HEK293 (cell line): ENCODE measurements at regions not wholly inside any gene's neighbourhood (a gene's known extent, or its start where the extent isn't known, plus 50 kb on each side); places are given as distances from the start of the nearest gene placed in this dataset.

Experiments
- CTCF ChIA-PET: fragments of 350-600 bp; formaldehyde crosslinking; extraction: SDS; loops from one replicate; lab custom pipeline; 2021; ENCODE audit warnings: antibody characterized with exemption; lab: Yijun Ruan, JAX
- POLR2A ChIA-PET: fragments of 300-600 bp; formaldehyde crosslinking; extraction: SDS; loops from one replicate; lab custom pipeline; 2020; ENCODE audit warnings: antibody characterized with exemption, inconsistent platforms; lab: Yijun Ruan, JAX
- H3K27ac ChIP-seq: fragments of 200-500 bp; sonication (Bioruptor generic); 2 replicates; pipeline ENCODE4 v1.5.1; 2014; ENCODE audit warnings: low read depth, low read length, control low read depth, inconsistent platforms; ENCODE audit errors: extremely low read depth
- H3K36me3 ChIP-seq, 2 experiments: fragments of 200-500 bp in 1 of 2; sonication (Bioruptor generic) in 1 of 2; 1 replicate in 1 of 2; 2 replicates in 1 of 2; pipeline ENCODE4 v1.5.1; 2014 to 2017; ENCODE audit warnings: inconsistent platforms in 2 of 2, low read length in 2 of 2; ENCODE audit not compliant: control insufficient read depth in 2 of 2, insufficient read depth in 1 of 2
- H3K4me1 ChIP-seq: fragments of 200-500 bp; sonication (Bioruptor generic); 2 replicates; pipeline ENCODE4 v1.5.1; 2014; ENCODE audit warnings: mild to moderate bottlenecking, low read length, inconsistent platforms; ENCODE audit not compliant: control insufficient read depth, insufficient read depth
- H3K4me3 ChIP-seq: 2 replicates; pipeline ENCODE4 v1.5.1; 2011; ENCODE audit warnings: low read depth, mild to moderate bottlenecking, control low read depth, low read length, moderate library complexity
- H3K9me3 ChIP-seq: fragments of 200-500 bp; sonication (Bioruptor generic); 2 replicates; pipeline ENCODE4 v1.5.1; 2014; ENCODE audit warnings: low read depth, low read length, inconsistent platforms; ENCODE audit not compliant: control insufficient read depth, insufficient read depth
- EGR2 ChIP-seq: fragments of 450-650 bp; formaldehyde crosslinking; IDR thresholded peaks from 2 replicates; pipeline ENCODE4 v1.5.1; 2016; ENCODE audit warnings: low read depth, missing biosample characterization, missing genetic modification characterization
- KLF9 ChIP-seq: fragments of 450-650 bp; formaldehyde crosslinking; IDR thresholded peaks from 2 replicates; pipeline ENCODE4 v1.5.1; 2016; ENCODE audit warnings: missing biosample characterization, missing genetic modification characterization, low read depth
- SCRT1 ChIP-seq: fragments of 450-650 bp; formaldehyde crosslinking; IDR thresholded peaks from 2 replicates; pipeline ENCODE4 v1.5.1; 2016; ENCODE audit warnings: missing biosample characterization, missing genetic modification characterization, borderline replicate concordance
- SP7 ChIP-seq: fragments of 450-650 bp; formaldehyde crosslinking; IDR thresholded peaks from 2 replicates; pipeline ENCODE4 v1.5.1; 2016; ENCODE audit warnings: missing biosample characterization, missing genetic modification characterization
- ZFHX2 ChIP-seq: fragments of 450-650 bp; formaldehyde crosslinking; conservative IDR thresholded peaks from 2 replicates; pipeline ENCODE4 v1.5.1; 2016; ENCODE audit warnings: missing biosample characterization, missing genetic modification characterization
- ZNF211 ChIP-seq: fragments of 450-650 bp; formaldehyde crosslinking; IDR thresholded peaks from 2 replicates; pipeline ENCODE4 v1.5.1; 2016; ENCODE audit warnings: low read depth, missing biosample characterization, missing genetic modification characterization
- ZNF248 ChIP-seq: fragments of 450-650 bp; formaldehyde crosslinking; IDR thresholded peaks from 2 replicates; pipeline ENCODE4 v1.5.1; 2017; ENCODE audit warnings: missing biosample characterization, missing genetic modification characterization
- ZNF398 ChIP-seq: fragments of 450-650 bp; formaldehyde crosslinking; IDR thresholded peaks from 2 replicates; pipeline ENCODE4 v1.5.1; 2017; ENCODE audit warnings: missing biosample characterization, missing genetic modification characterization
- ZNF426 ChIP-seq: fragments of 450-650 bp; formaldehyde crosslinking; IDR thresholded peaks from 2 replicates; pipeline ENCODE4 v1.5.1; 2017; ENCODE audit warnings: missing biosample characterization, missing genetic modification characterization, mild to moderate bottlenecking, inconsistent platforms, moderate library complexity
- ZNF530 ChIP-seq: fragments of 450-650 bp; formaldehyde crosslinking; IDR thresholded peaks from 2 replicates; pipeline ENCODE4 v1.5.1; 2016; ENCODE audit warnings: low read depth, missing biosample characterization, missing genetic modification characterization
- ZNF654 ChIP-seq: fragments of 450-650 bp; formaldehyde crosslinking; IDR thresholded peaks from 2 replicates; pipeline ENCODE4 v1.5.1; 2016; ENCODE audit warnings: low read depth, missing biosample characterization, missing genetic modification characterization
- ZNF664 ChIP-seq: fragments of 450-650 bp; formaldehyde crosslinking; IDR thresholded peaks from 2 replicates; pipeline ENCODE4 v1.5.1; 2016; ENCODE audit warnings: missing biosample characterization, missing genetic modification characterization
- ZNF704 ChIP-seq: fragments of 450-650 bp; formaldehyde crosslinking; IDR thresholded peaks from 2 replicates; pipeline ENCODE4 v1.5.1; 2016; ENCODE audit warnings: missing biosample characterization, missing genetic modification characterization
- TF ChIP-seq, protein P1 (sequence below): fragments of 450-650 bp; formaldehyde crosslinking; IDR thresholded peaks from 2 replicates; pipeline ENCODE4 v1.5.1; 2016; ENCODE audit warnings: missing biosample characterization, missing genetic modification characterization, borderline replicate concordance

DNA sequence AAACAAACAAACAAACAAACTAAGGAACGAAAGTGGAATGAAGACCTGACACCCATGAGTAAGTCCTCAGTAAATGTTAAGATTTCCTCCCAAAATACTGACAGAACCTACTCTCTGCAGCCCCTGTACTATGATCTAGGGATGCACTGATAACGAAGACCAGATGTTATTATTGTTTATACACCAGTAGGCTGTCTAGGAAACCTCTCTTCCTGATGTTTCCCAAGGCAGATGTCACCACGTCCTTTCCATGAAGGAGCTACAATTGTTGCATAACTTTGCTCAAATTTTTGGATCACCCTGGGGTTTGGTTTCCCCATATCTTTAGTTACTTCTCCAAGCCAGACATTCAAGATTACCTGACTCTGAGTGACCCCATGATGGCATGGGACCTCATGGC, 340.7 kb downstream of the MIAT start:
- H3K9me3 ChIP-seq, result no peaks in the 10 kb centered on the region
- TF ChIP-seq ZNF664 (tag by site-specific recombination), result no peak
- no peak for TF ChIP-seq ZNF211 (tag by site-specific recombination)
- H3K27ac ChIP-seq, result no peak overlapping the region
- CTCF ChIA-PET, result no interaction called here
- POLR2A ChIA-PET, result no interaction called here
- no peaks in the 10 kb centered on the region for H3K4me1 ChIP-seq
- H3K36me3 ChIP-seq, result no peaks in the 10 kb centered on the region
- no peak overlapping the region for H3K4me3 ChIP-seq

DNA sequence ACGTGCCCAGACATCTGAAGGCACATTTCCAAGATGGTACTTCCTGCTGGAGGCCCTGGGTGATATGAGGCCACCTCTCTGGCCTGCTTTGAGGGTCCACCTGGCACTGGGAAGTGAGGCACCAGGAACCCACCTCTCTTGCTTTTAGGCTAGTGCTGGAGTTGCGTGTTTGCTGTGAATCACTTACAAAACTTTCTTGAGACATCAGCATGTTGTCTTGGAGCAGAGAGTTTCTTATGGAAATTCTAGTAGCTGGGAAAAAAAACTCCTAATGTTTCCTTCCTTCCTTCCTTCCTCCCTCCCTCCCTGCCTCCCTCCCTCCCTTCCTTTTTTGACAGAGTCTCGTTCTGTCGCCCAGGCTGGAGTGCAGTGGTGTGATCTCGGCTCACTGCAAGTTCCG, 341.3 kb downstream of the MIAT start:
- CTCF ChIA-PET, result no interaction called here
- POLR2A ChIA-PET, result no interaction called here
- TF ChIP-seq ZNF530 (tag by site-specific recombination), result no peak

GRCh38 chr22:27003297-27003696, 345.9 kb downstream of the MIAT start:
- no peak overlapping the region for H3K27ac ChIP-seq
- ChIA-PET CTCF (no interaction called here), POLR2A (no interaction called here)
- H3K9me3 ChIP-seq, result no peaks in the 10 kb centered on the region
- no peak for TF ChIP-seq ZNF398
- TF ChIP-seq ZNF426 (tag by site-specific recombination), result no peak
- peak; percentile 34; the same call in 1 of the 2 replicates for TF ChIP-seq EGR2 (tag by site-specific recombination)
- TF ChIP-seq, protein P1, sequence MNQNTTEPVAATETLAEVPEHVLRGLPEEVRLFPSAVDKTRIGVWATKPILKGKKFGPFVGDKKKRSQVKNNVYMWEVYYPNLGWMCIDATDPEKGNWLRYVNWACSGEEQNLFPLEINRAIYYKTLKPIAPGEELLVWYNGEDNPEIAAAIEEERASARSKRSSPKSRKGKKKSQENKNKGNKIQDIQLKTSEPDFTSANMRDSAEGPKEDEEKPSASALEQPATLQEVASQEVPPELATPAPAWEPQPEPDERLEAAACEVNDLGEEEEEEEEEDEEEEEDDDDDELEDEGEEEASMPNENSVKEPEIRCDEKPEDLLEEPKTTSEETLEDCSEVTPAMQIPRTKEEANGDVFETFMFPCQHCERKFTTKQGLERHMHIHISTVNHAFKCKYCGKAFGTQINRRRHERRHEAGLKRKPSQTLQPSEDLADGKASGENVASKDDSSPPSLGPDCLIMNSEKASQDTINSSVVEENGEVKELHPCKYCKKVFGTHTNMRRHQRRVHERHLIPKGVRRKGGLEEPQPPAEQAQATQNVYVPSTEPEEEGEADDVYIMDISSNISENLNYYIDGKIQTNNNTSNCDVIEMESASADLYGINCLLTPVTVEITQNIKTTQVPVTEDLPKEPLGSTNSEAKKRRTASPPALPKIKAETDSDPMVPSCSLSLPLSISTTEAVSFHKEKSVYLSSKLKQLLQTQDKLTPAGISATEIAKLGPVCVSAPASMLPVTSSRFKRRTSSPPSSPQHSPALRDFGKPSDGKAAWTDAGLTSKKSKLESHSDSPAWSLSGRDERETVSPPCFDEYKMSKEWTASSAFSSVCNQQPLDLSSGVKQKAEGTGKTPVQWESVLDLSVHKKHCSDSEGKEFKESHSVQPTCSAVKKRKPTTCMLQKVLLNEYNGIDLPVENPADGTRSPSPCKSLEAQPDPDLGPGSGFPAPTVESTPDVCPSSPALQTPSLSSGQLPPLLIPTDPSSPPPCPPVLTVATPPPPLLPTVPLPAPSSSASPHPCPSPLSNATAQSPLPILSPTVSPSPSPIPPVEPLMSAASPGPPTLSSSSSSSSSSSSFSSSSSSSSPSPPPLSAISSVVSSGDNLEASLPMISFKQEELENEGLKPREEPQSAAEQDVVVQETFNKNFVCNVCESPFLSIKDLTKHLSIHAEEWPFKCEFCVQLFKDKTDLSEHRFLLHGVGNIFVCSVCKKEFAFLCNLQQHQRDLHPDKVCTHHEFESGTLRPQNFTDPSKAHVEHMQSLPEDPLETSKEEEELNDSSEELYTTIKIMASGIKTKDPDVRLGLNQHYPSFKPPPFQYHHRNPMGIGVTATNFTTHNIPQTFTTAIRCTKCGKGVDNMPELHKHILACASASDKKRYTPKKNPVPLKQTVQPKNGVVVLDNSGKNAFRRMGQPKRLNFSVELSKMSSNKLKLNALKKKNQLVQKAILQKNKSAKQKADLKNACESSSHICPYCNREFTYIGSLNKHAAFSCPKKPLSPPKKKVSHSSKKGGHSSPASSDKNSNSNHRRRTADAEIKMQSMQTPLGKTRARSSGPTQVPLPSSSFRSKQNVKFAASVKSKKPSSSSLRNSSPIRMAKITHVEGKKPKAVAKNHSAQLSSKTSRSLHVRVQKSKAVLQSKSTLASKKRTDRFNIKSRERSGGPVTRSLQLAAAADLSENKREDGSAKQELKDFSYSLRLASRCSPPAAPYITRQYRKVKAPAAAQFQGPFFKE (tag by site-specific recombination), result no peak
- TF ChIP-seq ZNF248 (tag by site-specific recombination), result no peak
- TF ChIP-seq KLF9 (tag by site-specific recombination), result no peak
- no peak for TF ChIP-seq SP7
- TF ChIP-seq ZNF704, result no peak
- TF ChIP-seq ZNF654, result no peak
- no peak for TF ChIP-seq SCRT1 (tag by site-specific recombination)
- peak; percentile 44 for TF ChIP-seq ZFHX2 (tag by site-specific recombination)
- no peaks in the 10 kb centered on the region for H3K36me3 ChIP-seq
- no peaks in the 10 kb centered on the region for H3K4me1 ChIP-seq
- H3K4me3 ChIP-seq, result no peak overlapping the region

More for the DNA sequence above, 341.3 kb downstream of the MIAT start:
- Histone ChIP-seq H3K4me1 (no peaks in the 10 kb centered on the region), H3K27ac (no peak overlapping the region), H3K4me3 (no peak overlapping the region), H3K36me3 (no peaks in the 10 kb centered on the region), H3K9me3 (no peaks in the 10 kb centered on the region)
